Cardiac fibroblast (primary cell): ENCODE measurements at regions not wholly inside any gene's neighbourhood (a gene's known extent, or its start where the extent isn't known, plus 50 kb on each side); places are given as distances from the start of the nearest gene placed in this dataset.

ENCODE experiments used
- DNase-seq, 2 donors: peaks; one replicate each; pipeline versions ENCODE4 v3.0.0 to v3.0.0-alpha.2; 2010; ENCODE audit warnings: low read depth in 2 of 2
- H3K4me3 ChIP-seq, 2 donors: replicated peaks in 1 of 2; 1 replicate in 1 of 2; 2 replicates in 1 of 2; pipeline ENCODE4 v1.5.1; 2011; ENCODE audit warnings: low read depth in 2 of 2, low read length in 2 of 2, mild to moderate bottlenecking in 2 of 2, moderate library complexity in 1 of 2
- CTCF ChIP-seq: IDR thresholded peaks from one replicate; pipeline ENCODE4 v1.5.1; 2011; ENCODE audit warnings: low read depth, mild to moderate bottlenecking, low read length, inconsistent platforms

GRCh38 chr20:57894522-57894921 lies 184.7 kb upstream of the PMEPA1 start:
- H3K4me3 ChIP-seq: no peak overlapping the region
- no peak for DNase-seq
- TF ChIP-seq CTCF: no peak

- H3K4me3 ChIP-seq: no peak overlapping the region
- TF ChIP-seq CTCF: no peak
- no peak for DNase-seq
Observed at GRCh38 chr20:57894096-57894495, 184.3 kb upstream of the PMEPA1 start.

GRCh38 chr20:57893366-57893999 lies 183.7 kb upstream of the PMEPA1 start:
- no peak for DNase-seq
- TF ChIP-seq CTCF: no peak
- H3K4me3 ChIP-seq: no peak overlapping the region

- H3K4me3 ChIP-seq: no peak overlapping the region
- DNase-seq: no peak
- TF ChIP-seq CTCF: no peak
Observed at GRCh38 chr20:57892471-57892870, 182.7 kb upstream of the PMEPA1 start.

GRCh38 chr20:57891014-57891413 lies 181.2 kb upstream of the PMEPA1 start:
- no peak overlapping the region for H3K4me3 ChIP-seq
- no peak for TF ChIP-seq CTCF
- DNase-seq: no peak

- no peak overlapping the region for H3K4me3 ChIP-seq
- TF ChIP-seq CTCF: no peak
- DNase-seq: no peak
Observed at GRCh38 chr20:57890202-57890800, 180.5 kb upstream of the PMEPA1 start.

- peak in 1 of 2 donors; percentile 0 for DNase-seq
- no peak for TF ChIP-seq CTCF
- H3K4me3 ChIP-seq: no peak overlapping the region
Observed at GRCh38 chr20:57888591-57888990, 178.8 kb upstream of the PMEPA1 start.
